ENCODE measurements at regions not wholly inside any gene's neighbourhood (a gene's known extent, or its start where the extent isn't known, plus 50 kb on each side); places are given as distances from the start of the nearest gene placed in this dataset.

GRCh38 chr5:56615361-56616153, 199.8 kb upstream of the MAP3K1 start:
- no peaks in the 10 kb centered on the region for H3K27me3 ChIP-seq
- H3K4me3 ChIP-seq: no peak overlapping the region
- no peaks in the 10 kb centered on the region for H3K9me3 ChIP-seq
- H3K36me3 ChIP-seq: no peaks in the 10 kb centered on the region
- peak overlapping the region in 1 of 4 donors; percentile 33 for H3K27ac ChIP-seq
- in situ Hi-C loops (cut with MboI; ENCODE audit: low sequenced_read_pairs in 4 of 4) (no loop called here), intact Hi-C loops (cut with DNase I; ENCODE audit: low total_unique reads) (no loop called here)
- DNase-seq (no peak), ATAC-seq (no peak)
- TF ChIP-seq, protein P1, sequence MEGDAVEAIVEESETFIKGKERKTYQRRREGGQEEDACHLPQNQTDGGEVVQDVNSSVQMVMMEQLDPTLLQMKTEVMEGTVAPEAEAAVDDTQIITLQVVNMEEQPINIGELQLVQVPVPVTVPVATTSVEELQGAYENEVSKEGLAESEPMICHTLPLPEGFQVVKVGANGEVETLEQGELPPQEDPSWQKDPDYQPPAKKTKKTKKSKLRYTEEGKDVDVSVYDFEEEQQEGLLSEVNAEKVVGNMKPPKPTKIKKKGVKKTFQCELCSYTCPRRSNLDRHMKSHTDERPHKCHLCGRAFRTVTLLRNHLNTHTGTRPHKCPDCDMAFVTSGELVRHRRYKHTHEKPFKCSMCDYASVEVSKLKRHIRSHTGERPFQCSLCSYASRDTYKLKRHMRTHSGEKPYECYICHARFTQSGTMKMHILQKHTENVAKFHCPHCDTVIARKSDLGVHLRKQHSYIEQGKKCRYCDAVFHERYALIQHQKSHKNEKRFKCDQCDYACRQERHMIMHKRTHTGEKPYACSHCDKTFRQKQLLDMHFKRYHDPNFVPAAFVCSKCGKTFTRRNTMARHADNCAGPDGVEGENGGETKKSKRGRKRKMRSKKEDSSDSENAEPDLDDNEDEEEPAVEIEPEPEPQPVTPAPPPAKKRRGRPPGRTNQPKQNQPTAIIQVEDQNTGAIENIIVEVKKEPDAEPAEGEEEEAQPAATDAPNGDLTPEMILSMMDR (IDR thresholded peaks at IDR 0.05 in 4 of 5, conservative IDR thresholded peaks at IDR 0.05 in 1 of 5): no peak
- TF ChIP-seq POLR2A (IDR thresholded peaks at IDR 0.05): no peak
- H3K4me1 ChIP-seq: peaks cover 0 to 11% of the 10 kb centered on the region in 2 donors

- no peak for DNase-seq
- TF ChIP-seq, protein P1 (IDR thresholded peaks at IDR 0.05 in 4 of 5, conservative IDR thresholded peaks at IDR 0.05 in 1 of 5): no peak
- no peak for TF ChIP-seq POLR2A (IDR thresholded peaks at IDR 0.05)
- Histone ChIP-seq H3K36me3 (no peaks in the 10 kb centered on the region), H3K9me3 (no peaks in the 10 kb centered on the region), H3K4me3 (no peak overlapping the region), H3K27ac (no peak overlapping the region), H3K4me1 (peaks cover 0 to 11% of the 10 kb centered on the region in 2 donors), H3K27me3 (no peaks in the 10 kb centered on the region)
- no peak for ATAC-seq
- in situ Hi-C loops (cut with MboI; ENCODE audit: low sequenced_read_pairs in 4 of 4) (no loop called here), intact Hi-C loops (cut with DNase I; ENCODE audit: low total_unique reads) (no loop called here)
Measured at GRCh38 chr5:56612759-56613158, 202.6 kb upstream of the MAP3K1 start.

- H3K4me1 ChIP-seq: peaks cover 0 to 11% of the 10 kb centered on the region in 2 donors
- H3K27ac ChIP-seq: no peak overlapping the region
- H3K9me3 ChIP-seq: no peaks in the 10 kb centered on the region
- DNase-seq (no peak), ATAC-seq (no peak)
- in situ Hi-C loops (cut with MboI; ENCODE audit: low sequenced_read_pairs in 4 of 4) (no loop called here), intact Hi-C loops (cut with DNase I; ENCODE audit: low total_unique reads) (no loop called here)
- H3K4me3 ChIP-seq: no peak overlapping the region
- no peaks in the 10 kb centered on the region for H3K36me3 ChIP-seq
- no peaks in the 10 kb centered on the region for H3K27me3 ChIP-seq
- no peak for TF ChIP-seq POLR2A (IDR thresholded peaks at IDR 0.05)
- TF ChIP-seq, protein P1 (IDR thresholded peaks at IDR 0.05 in 4 of 5, conservative IDR thresholded peaks at IDR 0.05 in 1 of 5): no peak
Measured at GRCh38 chr5:56612353-56612752, 203.0 kb upstream of the MAP3K1 start.

DNA sequence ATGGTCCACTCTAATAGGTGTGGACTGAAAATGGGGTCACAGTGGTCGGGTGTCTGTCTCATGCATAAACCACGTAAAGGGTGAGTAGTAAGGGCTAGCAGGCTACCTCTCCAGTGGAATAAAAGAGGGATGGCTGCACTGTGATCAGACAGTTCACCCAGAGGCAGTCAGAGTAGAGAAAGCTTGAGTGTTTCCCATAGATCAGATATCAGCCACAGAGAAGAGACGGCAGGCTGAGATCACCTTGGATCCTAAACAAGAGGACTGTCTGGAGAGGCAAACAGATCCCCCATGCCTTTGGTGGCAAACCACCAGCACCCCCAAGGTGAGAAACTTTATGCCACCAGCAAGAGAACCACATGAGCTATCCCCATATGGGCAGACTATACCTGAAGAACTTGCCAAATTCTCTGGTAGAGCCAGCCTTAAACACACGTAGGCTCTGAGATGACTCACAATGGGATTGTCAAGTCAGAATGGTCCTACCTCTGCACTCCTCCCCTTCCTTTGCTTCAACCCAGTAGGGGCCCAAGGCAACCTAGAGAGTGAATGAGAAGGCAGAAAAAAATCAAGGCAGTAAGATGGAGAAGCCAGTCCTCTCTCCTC, 205.2 kb upstream of the MAP3K1 start:
- H3K27ac ChIP-seq: no peak overlapping the region
- H3K27me3 ChIP-seq: no peaks in the 10 kb centered on the region
- ATAC-seq (no peak), DNase-seq (no peak)
- peaks cover 0 to 4% of the 10 kb centered on the region in 2 donors for H3K4me1 ChIP-seq
- no peak for TF ChIP-seq POLR2A (IDR thresholded peaks at IDR 0.05)
- TF ChIP-seq, protein P1 (IDR thresholded peaks at IDR 0.05 in 4 of 5, conservative IDR thresholded peaks at IDR 0.05 in 1 of 5): no peak
- no peaks in the 10 kb centered on the region for H3K9me3 ChIP-seq
- H3K4me3 ChIP-seq: no peak overlapping the region
- no peaks in the 10 kb centered on the region for H3K36me3 ChIP-seq
- intact Hi-C loops (cut with DNase I; ENCODE audit: low total_unique reads): no loop called here
- in situ Hi-C loops (cut with MboI; ENCODE audit: low sequenced_read_pairs in 4 of 4): no loop called here

Data from gastrocnemius medialis (tissue), 4 donors.